GM23338 (cell line): ENCODE measurements at regions not wholly inside any gene's neighbourhood (a gene's known extent, or its start where the extent isn't known, plus 50 kb on each side); places are given as distances from the start of the nearest gene placed in this dataset.

ENCODE experiments used
- ATAC-seq: fragments of 200-7000 bp; cut with Tn5 transposase; 3 replicates; pipeline ENCODE4 v1.9.1; 2020
- DNase-seq: peaks from one replicate; pipeline ENCODE4 v3.0.0-alpha.2; 2015; ENCODE audit warnings: low spot score
- H2AFZ ChIP-seq: fragments of 200-600 bp; sonication (generic); 2 replicates; pipeline ENCODE4 v1.8.0; 2016; ENCODE audit warnings: antibody characterized with exemption, mild to moderate bottlenecking, moderate library complexity
- H3F3A ChIP-seq: fragments of 200-600 bp; sonication (generic); replicated peaks from 2 replicates; pipeline ENCODE4 v1.8.0; 2017; ENCODE audit warnings: antibody characterized with exemption, mixed run types, low read depth
- H3K27ac ChIP-seq: fragments of 200-600 bp; sonication (generic); 2 replicates; pipeline ENCODE4 v1.6.1; 2016; ENCODE audit warnings: low read depth
- H3K27me3 ChIP-seq: fragments of 200-600 bp; sonication (generic); 2 replicates; pipeline ENCODE4 v1.8.0; 2016; ENCODE audit warnings: mild to moderate bottlenecking, mixed run types, moderate library complexity; ENCODE audit not compliant: insufficient read depth
- H3K36me3 ChIP-seq: fragments of 200-600 bp; sonication (generic); 2 replicates; pipeline ENCODE4 v1.8.0; 2016; ENCODE audit warnings: mild to moderate bottlenecking; ENCODE audit not compliant: insufficient read depth
- H3K4me1 ChIP-seq: fragments of 200-600 bp; sonication (generic); 2 replicates; pipeline ENCODE4 v1.8.0; 2016; ENCODE audit warnings: mild to moderate bottlenecking, moderate library complexity; ENCODE audit not compliant: insufficient read depth
- H3K4me2 ChIP-seq: fragments of 200-600 bp; sonication (generic); 2 replicates; pipeline ENCODE4 v1.7.1; 2017; ENCODE audit warnings: mixed run types
- H3K4me3 ChIP-seq: fragments of 200-600 bp; sonication (generic); 2 replicates; pipeline ENCODE4 v1.6.1; 2016; ENCODE audit warnings: mixed run types
- H3K79me2 ChIP-seq: fragments of 200-600 bp; sonication (generic); replicated peaks from 2 replicates; pipeline ENCODE4 v1.8.0; 2017; ENCODE audit warnings: mild to moderate bottlenecking; ENCODE audit not compliant: insufficient read depth
- H3K9me2 ChIP-seq: fragments of 200-600 bp; sonication (generic); 2 replicates; pipeline ENCODE4 v1.8.0; 2017; ENCODE audit not compliant: insufficient read depth
- H4K20me1 ChIP-seq: fragments of 200-600 bp; sonication (generic); replicated peaks from 2 replicates; pipeline ENCODE4 v1.8.0; 2017; ENCODE audit warnings: mild to moderate bottlenecking; ENCODE audit not compliant: insufficient read depth
- H3K27ac Mint-ChIP-seq: 2 replicates; pipeline ENCODE4 v1.8.0; 2020; ENCODE audit warnings: inconsistent platforms, mild to moderate bottlenecking, moderate library complexity, mixed read lengths
- H3K27me3 Mint-ChIP-seq: 3 replicates; pipeline ENCODE4 v1.8.0; 2022; ENCODE audit warnings: low read depth, mild to moderate bottlenecking, moderate library complexity, mixed read lengths, inconsistent platforms; ENCODE audit not compliant: insufficient read depth, poor library complexity
- H3K36me3 Mint-ChIP-seq: 3 replicates; pipeline ENCODE4 v1.8.0; 2021; ENCODE audit warnings: low read depth, mild to moderate bottlenecking, inconsistent platforms, moderate library complexity, mixed read lengths
- H3K4me1 Mint-ChIP-seq: 3 replicates; pipeline ENCODE4 v1.8.0; 2020; ENCODE audit warnings: mild to moderate bottlenecking, inconsistent platforms, mixed read lengths
- H3K4me3 Mint-ChIP-seq: 3 replicates; pipeline ENCODE4 v1.8.0; 2021; ENCODE audit warnings: moderate library complexity, mild to moderate bottlenecking, inconsistent platforms, mixed read lengths
- H3K9me3 Mint-ChIP-seq: 3 replicates; pipeline ENCODE4 v1.8.0; 2020; ENCODE audit warnings: moderate library complexity, mild to moderate bottlenecking, inconsistent platforms, mixed read lengths
- CREB1 ChIP-seq: fragments of 250-450 bp; sonication (Bioruptor Pico); IDR thresholded peaks from 2 replicates; pipeline ENCODE4 v1.5.0; 2020; ENCODE audit warnings: low read depth, mild to moderate bottlenecking, moderate library complexity
- EZH2 ChIP-seq: fragments of 200-600 bp; sonication (generic); IDR thresholded peaks from one replicate; pipeline ENCODE4 v1.8.0; 2017; ENCODE audit warnings: antibody characterized with exemption, mild to moderate bottlenecking, low read depth; ENCODE audit not compliant: unreplicated experiment
- EZH2phosphoT487 ChIP-seq: fragments of 200-600 bp; sonication (generic); IDR thresholded peaks from one replicate; pipeline ENCODE4 v1.8.1; 2018; ENCODE audit warnings: antibody characterized with exemption; ENCODE audit not compliant: unreplicated experiment
- JUNB ChIP-seq: IDR thresholded peaks from one replicate; pipeline ENCODE4 v1.6.1; 2016; ENCODE audit warnings: antibody characterized with exemption; ENCODE audit not compliant: unreplicated experiment
- NANOG ChIP-seq: IDR thresholded peaks from 2 replicates; pipeline ENCODE4 v1.6.1; 2016; ENCODE audit warnings: antibody characterized with exemption, borderline replicate concordance
- POLR2AphosphoS5 ChIP-seq: IDR thresholded peaks from 2 replicates; pipeline ENCODE4 v1.6.1; 2016; ENCODE audit warnings: antibody characterized with exemption, low read depth
- STAT1 ChIP-seq: IDR thresholded peaks from one replicate; pipeline ENCODE4 v1.6.1; 2016; ENCODE audit warnings: antibody characterized with exemption; ENCODE audit not compliant: unreplicated experiment
- ZNF114 ChIP-seq: fragments of 250-450 bp; sonication (Bioruptor Pico); IDR thresholded peaks from 2 replicates; pipeline ENCODE4 v1.5.0; 2020; ENCODE audit warnings: mild to moderate bottlenecking, moderate library complexity
- ZNF331 ChIP-seq: fragments of 250-450 bp; sonication (Bioruptor Pico); IDR thresholded peaks from 2 replicates; pipeline ENCODE4 v1.5.0; 2020; ENCODE audit warnings: low read depth, mild to moderate bottlenecking, moderate library complexity
- TF ChIP-seq, protein P1 (sequence below), 2 experiments: fragments of 200-600 bp in 1 of 2; sonication (generic) in 1 of 2; conservative IDR thresholded peaks; 2 replicates each; pipeline versions ENCODE4 v1.5.1 to v1.6.1; 2016 to 2017; ENCODE audit warnings: antibody characterized with exemption in 2 of 2, low read depth in 2 of 2, mild to moderate bottlenecking in 2 of 2, moderate library complexity in 1 of 2
- TF ChIP-seq, protein P2 (sequence below): IDR thresholded peaks from 2 replicates; pipeline ENCODE4 v1.6.1; 2016; ENCODE audit warnings: antibody characterized with exemption
- TF ChIP-seq, protein P3 (sequence below): fragments of 250-450 bp; sonication (Bioruptor Pico); IDR thresholded peaks from 2 replicates; pipeline ENCODE4 v1.5.0; 2020; ENCODE audit warnings: mild to moderate bottlenecking, moderate library complexity

DNA sequence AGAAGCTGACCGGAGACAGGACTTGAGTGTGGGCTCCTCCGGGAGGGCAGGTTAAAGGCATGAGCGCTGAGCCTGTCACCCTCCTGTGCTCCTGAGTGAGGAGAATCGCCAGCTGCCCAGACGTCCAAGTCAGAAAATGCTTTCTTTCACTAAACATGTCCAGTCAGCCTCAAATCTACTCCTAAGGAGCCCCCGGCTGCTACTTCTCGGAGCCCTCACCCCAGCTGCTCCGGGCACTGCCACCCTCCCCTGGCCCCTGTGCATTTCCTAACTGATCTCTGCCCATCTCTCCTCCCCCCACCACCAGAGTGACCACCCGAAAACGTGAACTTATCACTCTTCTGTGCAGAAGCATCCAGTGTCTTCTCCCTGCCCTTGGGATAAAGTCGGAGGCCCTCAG, 277.5 kb upstream of the SOX1 start (continued):
- TF ChIP-seq, protein P1, sequence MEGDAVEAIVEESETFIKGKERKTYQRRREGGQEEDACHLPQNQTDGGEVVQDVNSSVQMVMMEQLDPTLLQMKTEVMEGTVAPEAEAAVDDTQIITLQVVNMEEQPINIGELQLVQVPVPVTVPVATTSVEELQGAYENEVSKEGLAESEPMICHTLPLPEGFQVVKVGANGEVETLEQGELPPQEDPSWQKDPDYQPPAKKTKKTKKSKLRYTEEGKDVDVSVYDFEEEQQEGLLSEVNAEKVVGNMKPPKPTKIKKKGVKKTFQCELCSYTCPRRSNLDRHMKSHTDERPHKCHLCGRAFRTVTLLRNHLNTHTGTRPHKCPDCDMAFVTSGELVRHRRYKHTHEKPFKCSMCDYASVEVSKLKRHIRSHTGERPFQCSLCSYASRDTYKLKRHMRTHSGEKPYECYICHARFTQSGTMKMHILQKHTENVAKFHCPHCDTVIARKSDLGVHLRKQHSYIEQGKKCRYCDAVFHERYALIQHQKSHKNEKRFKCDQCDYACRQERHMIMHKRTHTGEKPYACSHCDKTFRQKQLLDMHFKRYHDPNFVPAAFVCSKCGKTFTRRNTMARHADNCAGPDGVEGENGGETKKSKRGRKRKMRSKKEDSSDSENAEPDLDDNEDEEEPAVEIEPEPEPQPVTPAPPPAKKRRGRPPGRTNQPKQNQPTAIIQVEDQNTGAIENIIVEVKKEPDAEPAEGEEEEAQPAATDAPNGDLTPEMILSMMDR (conservative IDR thresholded peaks at IDR 0.05; ENCODE audit: low read depth in 2 of 2): no peak
- no peak for TF ChIP-seq NANOG

DNA sequence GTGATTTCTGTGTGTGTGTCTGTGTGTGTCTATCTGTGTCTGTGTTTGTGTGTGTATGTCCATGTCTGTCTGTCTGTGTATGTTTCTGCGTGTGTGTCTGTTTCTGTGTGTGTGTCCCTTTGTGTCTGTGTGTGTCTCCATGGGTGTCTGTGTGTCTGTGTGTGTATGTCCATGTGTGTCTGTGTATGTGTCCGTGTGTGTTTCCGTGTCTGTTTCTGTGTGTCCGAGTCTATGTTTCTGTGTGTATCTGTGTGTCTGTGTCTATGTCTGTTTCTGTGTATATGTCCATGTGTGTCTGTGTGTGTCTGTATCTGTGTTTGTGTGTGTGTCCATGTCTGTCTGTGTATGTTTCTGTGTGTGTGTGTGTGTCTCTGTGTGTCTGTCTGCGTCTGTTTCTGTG, 276.3 kb upstream of the SOX1 start:
- H3K27ac ChIP-seq: no peak overlapping the region
- no peaks in the 10 kb centered on the region for H3K4me1 ChIP-seq
- no peaks in the 10 kb centered on the region for H3K36me3 Mint-ChIP-seq
- no peak overlapping the region for H3K4me3 Mint-ChIP-seq
- H3K36me3 ChIP-seq: no peaks in the 10 kb centered on the region
- H3F3A ChIP-seq: no peaks in the 10 kb centered on the region
- no peaks in the 10 kb centered on the region for H3K9me2 ChIP-seq
- no peaks in the 10 kb centered on the region for H4K20me1 ChIP-seq
- H2AFZ ChIP-seq: no peak overlapping the region
- no peaks in the 10 kb centered on the region for H3K27me3 Mint-ChIP-seq
- H3K27ac Mint-ChIP-seq: no peak overlapping the region
- H3K27me3 ChIP-seq: no peaks in the 10 kb centered on the region
- H3K79me2 ChIP-seq: no peaks in the 10 kb centered on the region
- H3K4me1 Mint-ChIP-seq: no peaks in the 10 kb centered on the region
- no peaks in the 10 kb centered on the region; the same call in 2 of the 3 replicates for H3K9me3 Mint-ChIP-seq
- H3K4me3 ChIP-seq: no peak overlapping the region
- no peak for DNase-seq
- no peak for ATAC-seq
- H3K4me2 ChIP-seq: no peak overlapping the region
- TF ChIP-seq, protein P2, sequence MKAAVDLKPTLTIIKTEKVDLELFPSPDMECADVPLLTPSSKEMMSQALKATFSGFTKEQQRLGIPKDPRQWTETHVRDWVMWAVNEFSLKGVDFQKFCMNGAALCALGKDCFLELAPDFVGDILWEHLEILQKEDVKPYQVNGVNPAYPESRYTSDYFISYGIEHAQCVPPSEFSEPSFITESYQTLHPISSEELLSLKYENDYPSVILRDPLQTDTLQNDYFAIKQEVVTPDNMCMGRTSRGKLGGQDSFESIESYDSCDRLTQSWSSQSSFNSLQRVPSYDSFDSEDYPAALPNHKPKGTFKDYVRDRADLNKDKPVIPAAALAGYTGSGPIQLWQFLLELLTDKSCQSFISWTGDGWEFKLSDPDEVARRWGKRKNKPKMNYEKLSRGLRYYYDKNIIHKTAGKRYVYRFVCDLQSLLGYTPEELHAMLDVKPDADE: no peak
- no peak for TF ChIP-seq JUNB
- TF ChIP-seq, protein P1 (conservative IDR thresholded peaks at IDR 0.05; ENCODE audit: low read depth in 2 of 2): no peak
- TF ChIP-seq CREB1: no peak
- no peak for TF ChIP-seq ZNF114 (CRISPR knock-in tag)
- TF ChIP-seq ZNF331 (CRISPR knock-in tag): no peak
- no peak for TF ChIP-seq STAT1
- no peak for TF ChIP-seq EZH2phosphoT487
- TF ChIP-seq, protein P3, sequence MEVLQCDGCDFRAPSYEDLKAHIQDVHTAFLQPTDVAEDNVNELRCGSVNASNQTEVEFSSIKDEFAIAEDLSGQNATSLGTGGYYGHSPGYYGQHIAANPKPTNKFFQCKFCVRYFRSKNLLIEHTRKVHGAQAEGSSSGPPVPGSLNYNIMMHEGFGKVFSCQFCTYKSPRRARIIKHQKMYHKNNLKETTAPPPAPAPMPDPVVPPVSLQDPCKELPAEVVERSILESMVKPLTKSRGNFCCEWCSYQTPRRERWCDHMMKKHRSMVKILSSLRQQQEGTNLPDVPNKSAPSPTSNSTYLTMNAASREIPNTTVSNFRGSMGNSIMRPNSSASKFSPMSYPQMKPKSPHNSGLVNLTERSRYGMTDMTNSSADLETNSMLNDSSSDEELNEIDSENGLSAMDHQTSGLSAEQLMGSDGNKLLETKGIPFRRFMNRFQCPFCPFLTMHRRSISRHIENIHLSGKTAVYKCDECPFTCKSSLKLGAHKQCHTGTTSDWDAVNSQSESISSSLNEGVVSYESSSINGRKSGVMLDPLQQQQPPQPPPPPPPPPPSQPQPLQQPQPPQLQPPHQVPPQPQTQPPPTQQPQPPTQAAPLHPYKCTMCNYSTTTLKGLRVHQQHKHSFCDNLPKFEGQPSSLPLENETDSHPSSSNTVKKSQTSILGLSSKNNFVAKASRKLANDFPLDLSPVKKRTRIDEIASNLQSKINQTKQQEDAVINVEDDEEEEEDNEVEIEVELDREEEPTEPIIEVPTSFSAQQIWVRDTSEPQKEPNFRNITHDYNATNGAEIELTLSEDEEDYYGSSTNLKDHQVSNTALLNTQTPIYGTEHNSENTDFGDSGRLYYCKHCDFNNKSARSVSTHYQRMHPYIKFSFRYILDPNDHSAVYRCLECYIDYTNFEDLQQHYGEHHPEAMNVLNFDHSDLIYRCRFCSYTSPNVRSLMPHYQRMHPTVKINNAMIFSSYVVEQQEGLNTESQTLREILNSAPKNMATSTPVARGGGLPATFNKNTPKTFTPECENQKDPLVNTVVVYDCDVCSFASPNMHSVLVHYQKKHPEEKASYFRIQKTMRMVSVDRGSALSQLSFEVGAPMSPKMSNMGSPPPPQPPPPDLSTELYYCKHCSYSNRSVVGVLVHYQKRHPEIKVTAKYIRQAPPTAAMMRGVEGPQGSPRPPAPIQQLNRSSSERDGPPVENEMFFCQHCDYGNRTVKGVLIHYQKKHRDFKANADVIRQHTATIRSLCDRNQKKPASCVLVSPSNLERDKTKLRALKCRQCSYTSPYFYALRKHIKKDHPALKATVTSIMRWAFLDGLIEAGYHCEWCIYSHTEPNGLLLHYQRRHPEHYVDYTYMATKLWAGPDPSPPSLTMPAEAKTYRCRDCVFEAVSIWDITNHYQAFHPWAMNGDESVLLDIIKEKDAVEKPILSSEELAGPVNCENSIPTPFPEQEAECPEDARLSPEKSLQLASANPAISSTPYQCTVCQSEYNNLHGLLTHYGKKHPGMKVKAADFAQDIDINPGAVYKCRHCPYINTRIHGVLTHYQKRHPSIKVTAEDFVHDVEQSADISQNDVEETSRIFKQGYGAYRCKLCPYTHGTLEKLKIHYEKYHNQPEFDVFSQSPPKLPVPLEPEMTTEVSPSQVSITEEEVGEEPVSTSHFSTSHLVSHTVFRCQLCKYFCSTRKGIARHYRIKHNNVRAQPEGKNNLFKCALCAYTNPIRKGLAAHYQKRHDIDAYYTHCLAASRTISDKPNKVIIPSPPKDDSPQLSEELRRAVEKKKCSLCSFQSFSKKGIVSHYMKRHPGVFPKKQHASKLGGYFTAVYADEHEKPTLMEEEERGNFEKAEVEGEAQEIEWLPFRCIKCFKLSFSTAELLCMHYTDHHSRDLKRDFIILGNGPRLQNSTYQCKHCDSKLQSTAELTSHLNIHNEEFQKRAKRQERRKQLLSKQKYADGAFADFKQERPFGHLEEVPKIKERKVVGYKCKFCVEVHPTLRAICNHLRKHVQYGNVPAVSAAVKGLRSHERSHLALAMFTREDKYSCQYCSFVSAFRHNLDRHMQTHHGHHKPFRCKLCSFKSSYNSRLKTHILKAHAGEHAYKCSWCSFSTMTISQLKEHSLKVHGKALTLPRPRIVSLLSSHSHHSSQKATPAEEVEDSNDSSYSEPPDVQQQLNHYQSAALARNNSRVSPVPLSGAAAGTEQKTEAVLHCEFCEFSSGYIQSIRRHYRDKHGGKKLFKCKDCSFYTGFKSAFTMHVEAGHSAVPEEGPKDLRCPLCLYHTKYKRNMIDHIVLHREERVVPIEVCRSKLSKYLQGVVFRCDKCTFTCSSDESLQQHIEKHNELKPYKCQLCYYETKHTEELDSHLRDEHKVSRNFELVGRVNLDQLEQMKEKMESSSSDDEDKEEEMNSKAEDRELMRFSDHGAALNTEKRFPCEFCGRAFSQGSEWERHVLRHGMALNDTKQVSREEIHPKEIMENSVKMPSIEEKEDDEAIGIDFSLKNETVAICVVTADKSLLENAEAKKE (CRISPR knock-in tag): no peak
- no peak for TF ChIP-seq POLR2AphosphoS5
- no peak for TF ChIP-seq EZH2
- no peak for TF ChIP-seq NANOG
